HG02884 (cell line): ENCODE measurements at regions not wholly inside any gene's neighbourhood (a gene's known extent, or its start where the extent isn't known, plus 50 kb on each side); places are given as distances from the start of the nearest gene placed in this dataset.
A peak's percentile ranks its signal among the peaks of the same experiment; 100 is the strongest.

Source experiments
- ATAC-seq: cut with Tn5 transposase; IDR thresholded peaks from one replicate; pipeline ENCODE4 v1.9.1; 2021; ENCODE audit warnings: mild to moderate bottlenecking, moderate library complexity; ENCODE audit not compliant: unreplicated experiment

- ATAC-seq = no peak
Observed at GRCh38 chr10:20998036-20998435, 100.9 kb upstream of the NEBL start.

- ATAC-seq = no peak
Observed at GRCh38 chr10:20995123-20995987, 98.2 kb upstream of the NEBL start.

- no peak for ATAC-seq
Observed at GRCh38 chr10:20993830-20994527, 96.9 kb upstream of the NEBL start.

GRCh38 chr10:20993389-20993788 lies 96.3 kb upstream of the NEBL start:
- ATAC-seq = no peak

GRCh38 chr10:20991526-20991925 lies 94.4 kb upstream of the NEBL start:
- no peak for ATAC-seq

GRCh38 chr10:20990604-20991003 lies 93.5 kb upstream of the NEBL start:
- no peak for ATAC-seq

GRCh38 chr10:20988357-20988983 lies 91.4 kb upstream of the NEBL start:
- no peak for ATAC-seq

- no peak for ATAC-seq
Observed at GRCh38 chr10:20986049-20986448, 88.9 kb upstream of the NEBL start.

- ATAC-seq = no peak
Observed at GRCh38 chr10:20984662-20985061, 87.6 kb upstream of the NEBL start.

- no peak for ATAC-seq
Observed at GRCh38 chr10:20981419-20981953, 84.4 kb upstream of the NEBL start.

GRCh38 chr10:20978617-20979016 lies 81.5 kb upstream of the NEBL start:
- ATAC-seq = no peak

- ATAC-seq = no peak
Observed at GRCh38 chr10:20977300-20977699, 80.2 kb upstream of the NEBL start.

GRCh38 chr10:20976891-20977290 lies 79.8 kb upstream of the NEBL start:
- no peak for ATAC-seq

- no peak for ATAC-seq
Observed at GRCh38 chr10:20976390-20976789, 79.3 kb upstream of the NEBL start.

GRCh38 chr10:20975236-20975635 lies 78.1 kb upstream of the NEBL start:
- ATAC-seq = no peak

GRCh38 chr10:20972925-20973324 lies 75.8 kb upstream of the NEBL start:
- no peak for ATAC-seq

GRCh38 chr10:20971901-20972300 lies 74.8 kb upstream of the NEBL start:
- ATAC-seq = no peak

- peak; percentile 97 for ATAC-seq
Observed at GRCh38 chr10:20970708-20971107, 73.6 kb upstream of the NEBL start.

- ATAC-seq = no peak
Observed at GRCh38 chr10:20970044-20970443, 72.9 kb upstream of the NEBL start.

- ATAC-seq = no peak
Observed at GRCh38 chr10:20966426-20966825, 69.3 kb upstream of the NEBL start.

GRCh38 chr10:20963721-20964595 lies 66.8 kb upstream of the NEBL start:
- no peak for ATAC-seq
